ENCODE measurements at regions not wholly inside any gene's neighbourhood (a gene's known extent, or its start where the extent isn't known, plus 50 kb on each side); places are given as distances from the start of the nearest gene placed in this dataset.

GRCh38 chr6:133778414-133779130, 110.3 kb upstream of the TCF21 start:
- TF ChIP-seq SP1 (IDR thresholded peaks at IDR 0.05; ENCODE audit: low read depth, low read length) (no peak), CTCF (IDR thresholded peaks at IDR 0.05; ENCODE audit: control extremely low read depth in 1 of 3, insufficient read depth in 1 of 3, low read depth in 1 of 3, low read length in 3 of 3) (no peak), HDAC6 (IDR thresholded peaks at IDR 0.05; ENCODE audit: low read depth, low read length) (no peak), SIRT6 (IDR thresholded peaks at IDR 0.05; ENCODE audit: low read length) (no peak), RFX5 (IDR thresholded peaks at IDR 0.05; ENCODE audit: borderline replicate concordance, low read depth, low read length) (no peak), ASH2L (IDR thresholded peaks at IDR 0.05; ENCODE audit: low read length) (no peak), MAFK (IDR thresholded peaks at IDR 0.05; ENCODE audit: low read depth, low read length) (no peak), POLR2AphosphoS5 (IDR thresholded peaks at IDR 0.05; ENCODE audit: low read depth, low read length) (no peak), RXRA (IDR thresholded peaks at IDR 0.05; ENCODE audit: insufficient read depth, low read depth, low read length) (no peak), TEAD4 (IDR thresholded peaks at IDR 0.05; ENCODE audit: low read depth, low read length) (no peak), NRF1 (IDR thresholded peaks at IDR 0.05; ENCODE audit: low read depth, low read length) (no peak)

Measured in H1 (cell line).